A549 (cell line): ENCODE measurements at regions not wholly inside any gene's neighbourhood (a gene's known extent, or its start where the extent isn't known, plus 50 kb on each side); places are given as distances from the start of the nearest gene placed in this dataset.

Source experiments
- ATAC-seq, 2 experiments: fragments of 200-7000 bp in 1 of 2; fragments of >200 bp in 1 of 2; cut with Nextera tagmentation in 1 of 2; cut with Tn5 transposase in 1 of 2; 3 replicates each; pipeline versions ENCODE4 v1.8.0 to v1.9.1; 2018 to 2020; ENCODE audit warnings: mild to moderate bottlenecking in 1 of 2, moderate library complexity in 1 of 2
- CTCF ChIA-PET: fragments of 300-600 bp; sonication (Branson Sonifier 250); formaldehyde crosslinking; extraction: SDS; loops from one replicate; lab custom pipeline; 2021; ENCODE audit warnings: antibody characterized with exemption, inconsistent platforms; lab: Yijun Ruan, JAX
- POLR2A ChIA-PET: fragments of 350-600 bp; formaldehyde crosslinking; extraction: SDS; loops from one replicate; lab custom pipeline; 2021; ENCODE audit warnings: antibody characterized with exemption, inconsistent platforms; lab: Yijun Ruan, JAX
- DNase-seq, 2 experiments: peaks; one replicate each; pipeline versions ENCODE4 v3.0.0 to v3.0.0-alpha.2; 2011 to 2016; ENCODE audit warnings: low read depth in 1 of 2, low spot score in 1 of 2
- FAIRE-seq: peaks from 2 replicates; lab custom pipeline; 2011; peaks lifted over from hg19 to GRCh38; lab: Jason Lieb, UNC
- H3K27ac ChIP-seq, 2 experiments: fragments of >200 bp; sonication (Bioruptor Twin); formaldehyde crosslinking; 3 replicates each; pipeline ENCODE4 v1.5.1; 2016 to 2017
- H3K4me1 ChIP-seq: fragments of >200 bp; sonication (Bioruptor Twin); formaldehyde crosslinking; 3 replicates; pipeline ENCODE4 v1.6.1; 2016
- H3K4me2 ChIP-seq: fragments of >200 bp; sonication (Bioruptor Twin); formaldehyde crosslinking; 3 replicates; pipeline ENCODE4 v1.6.1; 2016
- H3K4me3 ChIP-seq: fragments of >200 bp; sonication (Bioruptor Twin); formaldehyde crosslinking; 3 replicates; pipeline ENCODE4 v1.5.1; 2016
- H3K9me3 ChIP-seq: fragments of >200 bp; sonication (Bioruptor Twin); formaldehyde crosslinking; 3 replicates; pipeline ENCODE4 v1.6.1; 2016
- CTCF ChIP-seq: fragments of >200 bp; sonication (Bioruptor Twin); formaldehyde crosslinking; IDR thresholded peaks from 3 replicates; pipeline ENCODE4 v1.5.1; 2016
- EHMT2 ChIP-seq: fragments of 200-600 bp; sonication (generic); IDR thresholded peaks from 2 replicates; pipeline ENCODE4 v1.6.1; 2016; ENCODE audit warnings: antibody characterized with exemption, low read depth, mild to moderate bottlenecking, moderate library complexity
- ELK1 ChIP-seq: fragments of 150-350 bp; IDR thresholded peaks from 2 replicates; pipeline ENCODE4 v1.6.1; 2014; ENCODE audit warnings: low read depth, mild to moderate bottlenecking, low read length
- FOSL2 ChIP-seq, 2 experiments: fragments of 450-650 bp in 1 of 2; fragments of >200 bp in 1 of 2; sonication (Bioruptor Twin) in 1 of 2; formaldehyde crosslinking; IDR thresholded peaks; 2 replicates each; pipeline versions ENCODE4 v1.5.0 to v1.6.1; 2016 to 2020; ENCODE audit warnings: mild to moderate bottlenecking in 1 of 2, moderate library complexity in 1 of 2
- GATA3 ChIP-seq: IDR thresholded peaks from 2 replicates; pipeline ENCODE4 v1.6.1; 2012; ENCODE audit warnings: borderline replicate concordance
- HDAC2 ChIP-seq: fragments of 200-600 bp; sonication (generic); IDR thresholded peaks from 2 replicates; pipeline ENCODE4 v1.6.1; 2016
- HMGXB4 ChIP-seq: fragments of 250-450 bp; sonication (Bioruptor Pico); IDR thresholded peaks from 2 replicates; pipeline ENCODE4 v1.5.0; 2021; ENCODE audit warnings: mild to moderate bottlenecking, moderate library complexity, borderline replicate concordance
- HOXB13 ChIP-seq: fragments of 250-450 bp; sonication (Bioruptor Pico); IDR thresholded peaks from 2 replicates; pipeline ENCODE4 v1.5.0; 2020; ENCODE audit warnings: low read depth, mild to moderate bottlenecking, moderate library complexity
- NFE2L2 ChIP-seq: fragments of 150-350 bp; conservative IDR thresholded peaks from 2 replicates; pipeline ENCODE4 v1.6.1; 2014; ENCODE audit warnings: low read length
- PHF8 ChIP-seq: fragments of 200-600 bp; sonication (generic); IDR thresholded peaks from 2 replicates; pipeline ENCODE4 v1.6.1; 2016; ENCODE audit warnings: low read depth, mild to moderate bottlenecking, antibody characterized with exemption, moderate library complexity, borderline replicate concordance
- POLR2AphosphoS2 ChIP-seq: conservative IDR thresholded peaks from 2 replicates; pipeline ENCODE4 v1.6.1; 2012; ENCODE audit warnings: low read length, improper control_type of control experiment, inconsistent platforms
- RAD21 ChIP-seq, 2 experiments: fragments of >200 bp in 1 of 2; sonication (Bioruptor Twin) in 1 of 2; formaldehyde crosslinking in 1 of 2; IDR thresholded peaks in 1 of 2; conservative IDR thresholded peaks in 1 of 2; 2 replicates in 1 of 2; 3 replicates in 1 of 2; pipeline ENCODE4 v1.6.1; 2012 to 2018; ENCODE audit warnings: inconsistent platforms in 1 of 2
- RNF2 ChIP-seq: fragments of 200-600 bp; sonication (generic); IDR thresholded peaks from 2 replicates; pipeline ENCODE4 v1.6.1; 2016; ENCODE audit warnings: low read depth, mild to moderate bottlenecking, antibody characterized with exemption, moderate library complexity, borderline replicate concordance
- SMC3 ChIP-seq: fragments of >200 bp; sonication (Bioruptor Twin); formaldehyde crosslinking; IDR thresholded peaks from 3 replicates; pipeline ENCODE4 v1.6.1; 2018; ENCODE audit warnings: inconsistent platforms
- ZC3H11A ChIP-seq: fragments of 450-650 bp; IDR thresholded peaks from 2 replicates; pipeline ENCODE4 v1.6.1; 2014; ENCODE audit warnings: antibody characterized with exemption, mild to moderate bottlenecking
- ZFP36 ChIP-seq: fragments of 450-650 bp; IDR thresholded peaks from 2 replicates; pipeline ENCODE4 v1.6.1; 2014; ENCODE audit warnings: borderline replicate concordance; ENCODE audit not compliant: partially characterized antibody
- ZSCAN20 ChIP-seq: fragments of 250-450 bp; sonication (Bioruptor Pico); IDR thresholded peaks from 2 replicates; pipeline ENCODE4 v1.8.0; 2022; ENCODE audit warnings: mild to moderate bottlenecking, moderate library complexity
- WGBS: methylation state at CpG from one replicate; pipeline ENCODE4 v1.1.6; 2017; ENCODE audit errors: missing lambda C conversion rate; 5-methylcytosine and 5-hydroxymethylcytosine counted together

- ChIA-PET CTCF (no interaction called here), POLR2A (no interaction called here)
- Histone ChIP-seq H3K9me3 (no peaks in the 10 kb centered on the region), H3K4me2 (no peak overlapping the region), H3K4me3 (no peak overlapping the region), H3K27ac (no peak overlapping the region), H3K4me1 (no peaks in the 10 kb centered on the region)
- FAIRE-seq, result no peak
- WGBS, result under 1% methylated on average over 4 of the region's 4 CpGs
- no peak for ATAC-seq
- no peak for DNase-seq
- TF ChIP-seq SMC3, result no peak
Measured at GRCh38 chr2:228838819-228839218, 432.3 kb downstream of the PID1 start.

- DNase-seq, result no peak
- WGBS, result 0% methylated on average over 2 of the region's 2 CpGs
- Histone ChIP-seq H3K27ac (no peak overlapping the region), H3K4me3 (no peak overlapping the region), H3K4me1 (no peaks in the 10 kb centered on the region), H3K9me3 (no peaks in the 10 kb centered on the region; the same call in 2 of the 3 replicates), H3K4me2 (no peak overlapping the region)
- POLR2A ChIA-PET, result no interaction called here
- CTCF ChIA-PET, result no interaction called here
- TF ChIP-seq RNF2 (no peak), PHF8 (no peak)
- ATAC-seq, result no peak
- no peak for FAIRE-seq
Measured at GRCh38 chr2:228828397-228828796, 442.7 kb downstream of the PID1 start.

GRCh38 chr2:228827056-228827700, 443.9 kb downstream of the PID1 start:
- CTCF ChIA-PET, result no interaction called here
- 13% methylated on average over 4 of the region's 4 CpGs for WGBS
- no peaks in the 10 kb centered on the region; the same call in 2 of the 3 replicates for H3K9me3 ChIP-seq
- H3K4me2 ChIP-seq, result no peak overlapping the region
- DNase-seq (no peak), FAIRE-seq (no peak), ATAC-seq (no peak)
- no peaks in the 10 kb centered on the region for H3K4me1 ChIP-seq
- TF ChIP-seq EHMT2 (no peak), PHF8 (no peak), FOSL2 (IDR thresholded peaks at IDR 0.05) (no peak), FOSL2 (CRISPR knock-in tag; IDR thresholded peaks at IDR 0.05) (no peak), HMGXB4 (CRISPR knock-in tag) (no peak), ZFP36 (no peak), RAD21 (conservative IDR thresholded peaks at IDR 0.05 in 1 of 2, IDR thresholded peaks at IDR 0.05 in 1 of 2) (no peak), ZSCAN20 (no peak), HDAC2 (no peak), CTCF (no peak), NFE2L2 (no peak), GATA3 (no peak), POLR2AphosphoS2 (no peak), RNF2 (no peak)
- POLR2A ChIA-PET, result no interaction called here
- no peak overlapping the region for H3K27ac ChIP-seq
- no peak overlapping the region for H3K4me3 ChIP-seq

GRCh38 chr2:228819701-228820100, 451.4 kb downstream of the PID1 start:
- no peak overlapping the region for H3K27ac ChIP-seq
- TF ChIP-seq ELK1 (no peak), PHF8 (no peak), ZC3H11A (no peak), FOSL2 (IDR thresholded peaks at IDR 0.05) (no peak), FOSL2 (CRISPR knock-in tag; IDR thresholded peaks at IDR 0.05) (no peak), RNF2 (no peak), HOXB13 (no peak)
- ChIA-PET CTCF (no interaction called here), POLR2A (no interaction called here)
- H3K9me3 ChIP-seq, result no peaks in the 10 kb centered on the region; the same call in 2 of the 3 replicates
- H3K4me1 ChIP-seq, result no peaks in the 10 kb centered on the region
- H3K4me2 ChIP-seq, result no peak overlapping the region
- ATAC-seq, result no peak
- 44% methylated on average over 3 of the region's 3 CpGs for WGBS
- no peak for DNase-seq
- no peak for FAIRE-seq
- H3K4me3 ChIP-seq, result no peak overlapping the region
